ENCODE measurements at regions not wholly inside any gene's neighbourhood (a gene's known extent, or its start where the extent isn't known, plus 50 kb on each side); places are given as distances from the start of the nearest gene placed in this dataset.

GRCh38 chr7:84848219-84848973 is 338.5 kb downstream of the SEMA3D start:
- DNase-seq = no peak
- Histone ChIP-seq H3K36me3 (no peaks in the 10 kb centered on the region), H3K27ac (no peak overlapping the region), H3K4me3 (no peak overlapping the region), H3K9me3 (no peaks in the 10 kb centered on the region), H3K4me1 (no peaks in the 10 kb centered on the region), H3K27me3 (no peaks in the 10 kb centered on the region)
- no peak for TF ChIP-seq CTCF (IDR thresholded peaks at IDR 0.05)
- intact Hi-C loops (cut with DNase I) = no loop called here
- ATAC-seq = no peak

DNA sequence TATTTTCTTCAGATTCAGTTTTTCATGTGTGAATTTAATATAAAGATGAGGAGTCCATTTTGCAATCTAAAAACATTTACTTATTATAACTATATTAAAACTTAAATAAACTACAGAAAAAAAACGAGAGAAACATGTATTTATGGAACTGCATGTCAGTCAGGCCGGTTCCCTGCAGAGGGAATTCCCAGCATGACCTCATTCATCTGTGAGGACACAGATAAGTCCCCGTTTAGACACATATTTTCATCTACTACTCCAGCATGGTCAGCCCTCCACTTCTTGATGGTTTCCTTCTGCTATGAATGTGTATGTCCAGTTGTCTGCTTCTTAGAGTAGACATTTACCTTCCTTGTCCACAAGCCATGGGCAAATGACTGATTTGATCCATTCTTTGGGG is 339.1 kb downstream of the SEMA3D start:
- Histone ChIP-seq H3K27me3 (no peaks in the 10 kb centered on the region), H3K4me3 (no peak overlapping the region), H3K27ac (no peak overlapping the region), H3K36me3 (no peaks in the 10 kb centered on the region), H3K4me1 (no peaks in the 10 kb centered on the region), H3K9me3 (no peaks in the 10 kb centered on the region)
- no peak for TF ChIP-seq CTCF (IDR thresholded peaks at IDR 0.05)
- no peak for DNase-seq
- intact Hi-C loops (cut with DNase I) = no loop called here
- ATAC-seq = no peak

- Histone ChIP-seq H3K9me3 (no peaks in the 10 kb centered on the region), H3K36me3 (no peaks in the 10 kb centered on the region), H3K27me3 (no peaks in the 10 kb centered on the region), H3K4me3 (no peak overlapping the region), H3K4me1 (no peaks in the 10 kb centered on the region), H3K27ac (no peak overlapping the region)
- intact Hi-C loops (cut with DNase I) = no loop called here
- ATAC-seq (no peak), DNase-seq (no peak)
- TF ChIP-seq CTCF (IDR thresholded peaks at IDR 0.05) = no peak
Measured at GRCh38 chr7:84847038-84847437, 339.8 kb downstream of the SEMA3D start.

GRCh38 chr7:84845971-84846370 is 340.9 kb downstream of the SEMA3D start:
- H3K4me3 ChIP-seq = no peak overlapping the region
- no peak for ATAC-seq
- H3K9me3 ChIP-seq = no peaks in the 10 kb centered on the region
- H3K36me3 ChIP-seq = no peaks in the 10 kb centered on the region
- intact Hi-C loops (cut with DNase I) = no loop called here
- no peak overlapping the region for H3K27ac ChIP-seq
- no peak for DNase-seq
- H3K4me1 ChIP-seq = no peaks in the 10 kb centered on the region
- no peaks in the 10 kb centered on the region for H3K27me3 ChIP-seq
- no peak for TF ChIP-seq CTCF (IDR thresholded peaks at IDR 0.05)

GRCh38 chr7:84844771-84845170 is 342.1 kb downstream of the SEMA3D start:
- H3K4me1 ChIP-seq = no peaks in the 10 kb centered on the region
- H3K9me3 ChIP-seq = no peaks in the 10 kb centered on the region
- DNase-seq (no peak), ATAC-seq (no peak)
- no peak for TF ChIP-seq CTCF (IDR thresholded peaks at IDR 0.05)
- H3K27me3 ChIP-seq = no peaks in the 10 kb centered on the region
- H3K36me3 ChIP-seq = no peaks in the 10 kb centered on the region
- intact Hi-C loops (cut with DNase I) = no loop called here
- no peak overlapping the region for H3K27ac ChIP-seq
- H3K4me3 ChIP-seq = no peak overlapping the region
